Breast epithelium (tissue), 3 donors: ENCODE measurements at regions not wholly inside any gene's neighbourhood (a gene's known extent, or its start where the extent isn't known, plus 50 kb on each side); places are given as distances from the start of the nearest gene placed in this dataset.

Experiments
- CTCF ChIP-seq, 3 donors: fragments of 450-650 bp; IDR thresholded peaks; one replicate each; pipeline ENCODE4 v1.5.1; 2016 to 2017; ENCODE audit warnings: antibody characterized with exemption in 3 of 3, mild to moderate bottlenecking in 3 of 3, moderate library complexity in 3 of 3
- POLR2A ChIP-seq: fragments of 450-650 bp; IDR thresholded peaks from one replicate; pipeline ENCODE4 v1.6.1; 2016; ENCODE audit warnings: antibody characterized with exemption, mild to moderate bottlenecking, moderate library complexity
- POLR2AphosphoS5 ChIP-seq, 3 donors: sonication (generic); formaldehyde crosslinking; IDR thresholded peaks; one replicate each; pipeline ENCODE4 v1.6.1; 2017; ENCODE audit warnings: antibody characterized with exemption in 3 of 3

- TF ChIP-seq CTCF (IDR thresholded peaks at IDR 0.05) (no peak), POLR2AphosphoS5 (IDR thresholded peaks at IDR 0.05) (no peak), POLR2A (no peak)
Measured at GRCh38 chr13:67372868-67373464, 142.8 kb upstream of the PCDH9 start.
